H9 (cell line): ENCODE measurements at regions not wholly inside any gene's neighbourhood (a gene's known extent, or its start where the extent isn't known, plus 50 kb on each side); places are given as distances from the start of the nearest gene placed in this dataset.

Source experiments
- DNase-seq: peaks from one replicate; pipeline ENCODE4 v3.0.0-alpha.2; 2017
- H2AFZ ChIP-seq: one replicate; pipeline ENCODE4 v1.6.1; 2013; ENCODE audit warnings: mild to moderate bottlenecking, low read length, control low read depth, moderate library complexity
- H2AK5ac ChIP-seq: 2 replicates; pipeline ENCODE4 v1.6.1; 2013; ENCODE audit warnings: low read length, control low read depth, mixed read lengths; ENCODE audit not compliant: insufficient read length
- H2BK120ac ChIP-seq: one replicate; pipeline ENCODE4 v1.6.1; 2013; ENCODE audit warnings: low read depth, mild to moderate bottlenecking, low read length, control low read depth, inconsistent platforms; ENCODE audit not compliant: poor library complexity, severe bottlenecking
- H2BK12ac ChIP-seq: 2 replicates; pipeline ENCODE4 v1.6.1; 2013; ENCODE audit warnings: low read length, control low read depth, mixed read lengths, low read depth; ENCODE audit not compliant: insufficient read length
- H2BK15ac ChIP-seq: 2 replicates; pipeline ENCODE4 v1.6.1; 2013; ENCODE audit warnings: low read depth, low read length, control low read depth
- H2BK20ac ChIP-seq: one replicate; pipeline ENCODE4 v1.6.1; 2013; ENCODE audit warnings: low read depth, mild to moderate bottlenecking, low read length, control low read depth, inconsistent platforms; ENCODE audit not compliant: poor library complexity, severe bottlenecking
- H2BK5ac ChIP-seq: 2 replicates; pipeline ENCODE4 v1.6.1; 2013; ENCODE audit warnings: low read length, control low read depth, mixed read lengths; ENCODE audit not compliant: insufficient read length
- H3K14ac ChIP-seq: 2 replicates; pipeline ENCODE4 v1.6.1; 2013; ENCODE audit warnings: low read length, control low read depth; ENCODE audit not compliant: insufficient read depth
- H3K18ac ChIP-seq: 2 replicates; pipeline ENCODE4 v1.6.1; 2013; ENCODE audit warnings: low read depth, mild to moderate bottlenecking, mixed read lengths, low read length, control low read depth; ENCODE audit not compliant: insufficient read length
- H3K23ac ChIP-seq: 2 replicates; pipeline ENCODE4 v1.6.1; 2013; ENCODE audit warnings: low read length, control low read depth, mixed read lengths, low read depth; ENCODE audit not compliant: insufficient read length
- H3K23me2 ChIP-seq: 2 replicates; pipeline ENCODE4 v1.6.1; 2013; ENCODE audit warnings: low read depth, mild to moderate bottlenecking, mixed read lengths, low read length, control low read depth; ENCODE audit not compliant: insufficient read length, poor library complexity, severe bottlenecking
- H3K27ac ChIP-seq: 2 replicates; pipeline ENCODE4 v1.5.1; 2013; ENCODE audit warnings: low read length, control low read depth, mixed read lengths, low read depth; ENCODE audit not compliant: insufficient read length
- H3K27me3 ChIP-seq: 2 replicates; pipeline ENCODE4 v1.6.1; 2013; ENCODE audit warnings: low read length, control low read depth, inconsistent platforms; ENCODE audit not compliant: insufficient read depth
- H3K4ac ChIP-seq: 2 replicates; pipeline ENCODE4 v1.6.1; 2013; ENCODE audit warnings: low read depth, mild to moderate bottlenecking, control low read depth, inconsistent platforms, low read length, moderate library complexity
- H3K4me1 ChIP-seq: 2 replicates; pipeline ENCODE4 v1.6.1; 2013; ENCODE audit warnings: low read length, control low read depth, inconsistent platforms; ENCODE audit not compliant: insufficient read depth
- H3K4me2 ChIP-seq: 2 replicates; pipeline ENCODE4 v1.6.1; 2013; ENCODE audit warnings: low read length, control low read depth, mixed read lengths; ENCODE audit not compliant: insufficient read length, insufficient read depth
- H3K56ac ChIP-seq: 2 replicates; pipeline ENCODE4 v1.6.1; 2013; ENCODE audit warnings: low read depth, mild to moderate bottlenecking, mixed read lengths, low read length, control low read depth; ENCODE audit not compliant: insufficient read length
- H3K79me1 ChIP-seq: 2 replicates; pipeline ENCODE4 v1.6.1; 2013; ENCODE audit warnings: low read depth, mild to moderate bottlenecking, moderate library complexity, low read length, control low read depth, inconsistent platforms; ENCODE audit not compliant: insufficient read depth, poor library complexity, severe bottlenecking
- H3K79me2 ChIP-seq: 2 replicates; pipeline ENCODE4 v1.6.1; 2013; ENCODE audit warnings: low read length, control low read depth, inconsistent platforms; ENCODE audit not compliant: insufficient read depth
- H3K9ac ChIP-seq: 2 replicates; pipeline ENCODE4 v1.6.1; 2013; ENCODE audit warnings: low read length, control low read depth, mixed read lengths; ENCODE audit not compliant: insufficient read length; ENCODE audit errors: extremely low read depth
- H3K9me3 ChIP-seq: one replicate; pipeline ENCODE4 v1.6.1; 2013; ENCODE audit warnings: low read depth, low read length, inconsistent platforms; ENCODE audit not compliant: control insufficient read depth
- H3T11ph ChIP-seq: one replicate; pipeline ENCODE4 v1.6.1; 2013; ENCODE audit warnings: mild to moderate bottlenecking, low read length, control low read depth, inconsistent platforms
- H4K20me1 ChIP-seq: one replicate; pipeline ENCODE4 v1.6.1; 2013; ENCODE audit not compliant: control insufficient read depth, insufficient read length, insufficient read depth
- H4K5ac ChIP-seq: 2 replicates; pipeline ENCODE4 v1.6.1; 2013; ENCODE audit warnings: low read depth, mild to moderate bottlenecking, mixed read lengths, low read length, control low read depth; ENCODE audit not compliant: insufficient read length
- H4K8ac ChIP-seq: replicated peaks from 2 replicates; pipeline ENCODE4 v1.6.1; 2013; ENCODE audit warnings: low read length, control low read depth, mixed read lengths, low read depth; ENCODE audit not compliant: insufficient read length
- H4K91ac ChIP-seq: 2 replicates; pipeline ENCODE4 v1.6.1; 2013; ENCODE audit warnings: low read depth, mild to moderate bottlenecking, moderate library complexity, mixed read lengths, low read length, control low read depth; ENCODE audit not compliant: insufficient read length
- H3K27ac Mint-ChIP-seq, 3 experiments: 2 replicates in 2 of 3; 3 replicates in 1 of 3; pipeline ENCODE4 v1.8.0; 2020 to 2021; ENCODE audit warnings: mixed read lengths in 3 of 3, mild to moderate bottlenecking in 1 of 3, moderate library complexity in 1 of 3
- H3K27me3 Mint-ChIP-seq: 2 replicates; pipeline ENCODE4 v1.8.0; 2021; ENCODE audit warnings: low read depth, mild to moderate bottlenecking, moderate library complexity, mixed read lengths
- H3K36me3 Mint-ChIP-seq, 3 experiments: 2 replicates in 2 of 3; 3 replicates in 1 of 3; pipeline ENCODE4 v1.8.0; 2020 to 2021; ENCODE audit warnings: low read depth in 3 of 3, mixed read lengths in 3 of 3; ENCODE audit not compliant: insufficient read depth in 1 of 3
- H3K4me1 Mint-ChIP-seq, 2 experiments: 2 replicates each; pipeline ENCODE4 v1.8.0; 2020; ENCODE audit warnings: mixed read lengths in 2 of 2
- H3K4me3 Mint-ChIP-seq, 2 experiments: 2 replicates in 1 of 2; 3 replicates in 1 of 2; pipeline ENCODE4 v1.8.0; 2020 to 2021; ENCODE audit warnings: mild to moderate bottlenecking in 2 of 2, mixed read lengths in 2 of 2, moderate library complexity in 1 of 2
- H3K9me3 Mint-ChIP-seq, 2 experiments: 2 replicates in 1 of 2; 3 replicates in 1 of 2; pipeline ENCODE4 v1.8.0; 2020; ENCODE audit warnings: mild to moderate bottlenecking in 2 of 2, mixed read lengths in 2 of 2, moderate library complexity in 1 of 2
- WGBS: extraction: QIAGEN DNeasy Blood & Tissue Kit; methylation state at CpG from one replicate; pipeline ENCODE4 v1.1.7; 2013; ENCODE audit warnings: missing lambda C conversion rate, low lambda C conversion rate, mixed read lengths; ENCODE audit not compliant: insufficient read length; ENCODE audit errors: extremely low coverage; 5-methylcytosine and 5-hydroxymethylcytosine counted together
- TF ChIP-seq, protein P1 (sequence below): fragments of 200-600 bp; sonication (generic); conservative IDR thresholded peaks from 3 replicates; pipeline ENCODE4 v1.8.0; 2021; ENCODE audit warnings: antibody characterized with exemption, mild to moderate bottlenecking

- no peak overlapping the region for H3K4ac ChIP-seq
- no peak overlapping the region for H2BK15ac ChIP-seq
- no peaks in the 10 kb centered on the region for H3K4me1 ChIP-seq
- H3K27me3 ChIP-seq: no peaks in the 10 kb centered on the region
- no peaks in the 10 kb centered on the region for H3K23me2 ChIP-seq
- H2BK20ac ChIP-seq: no peak overlapping the region
- peaks cover 8 to 11% of the 10 kb centered on the region in 2 experiments for H3K4me1 Mint-ChIP-seq
- no peak overlapping the region for H3K56ac ChIP-seq
- H3K9me3 Mint-ChIP-seq: no peaks in the 10 kb centered on the region
- no peak overlapping the region for H3K23ac ChIP-seq
- no peak overlapping the region for H4K8ac ChIP-seq
- H3K4me3 Mint-ChIP-seq: no peak overlapping the region
- TF ChIP-seq, protein P1, sequence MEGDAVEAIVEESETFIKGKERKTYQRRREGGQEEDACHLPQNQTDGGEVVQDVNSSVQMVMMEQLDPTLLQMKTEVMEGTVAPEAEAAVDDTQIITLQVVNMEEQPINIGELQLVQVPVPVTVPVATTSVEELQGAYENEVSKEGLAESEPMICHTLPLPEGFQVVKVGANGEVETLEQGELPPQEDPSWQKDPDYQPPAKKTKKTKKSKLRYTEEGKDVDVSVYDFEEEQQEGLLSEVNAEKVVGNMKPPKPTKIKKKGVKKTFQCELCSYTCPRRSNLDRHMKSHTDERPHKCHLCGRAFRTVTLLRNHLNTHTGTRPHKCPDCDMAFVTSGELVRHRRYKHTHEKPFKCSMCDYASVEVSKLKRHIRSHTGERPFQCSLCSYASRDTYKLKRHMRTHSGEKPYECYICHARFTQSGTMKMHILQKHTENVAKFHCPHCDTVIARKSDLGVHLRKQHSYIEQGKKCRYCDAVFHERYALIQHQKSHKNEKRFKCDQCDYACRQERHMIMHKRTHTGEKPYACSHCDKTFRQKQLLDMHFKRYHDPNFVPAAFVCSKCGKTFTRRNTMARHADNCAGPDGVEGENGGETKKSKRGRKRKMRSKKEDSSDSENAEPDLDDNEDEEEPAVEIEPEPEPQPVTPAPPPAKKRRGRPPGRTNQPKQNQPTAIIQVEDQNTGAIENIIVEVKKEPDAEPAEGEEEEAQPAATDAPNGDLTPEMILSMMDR: no peak
- H3T11ph ChIP-seq: no peak overlapping the region
- DNase-seq: no peak
- H3K27ac Mint-ChIP-seq: no peak overlapping the region
- no peaks in the 10 kb centered on the region for H4K20me1 ChIP-seq
- WGBS: no CpG with 5 or more reads among the region's 4 CpGs
- H3K36me3 Mint-ChIP-seq: no peaks in the 10 kb centered on the region
- no peak overlapping the region for H4K91ac ChIP-seq
- H2BK12ac ChIP-seq: no peak overlapping the region
- H2AK5ac ChIP-seq: no peak overlapping the region
- H2AFZ ChIP-seq: no peak overlapping the region
- no peak overlapping the region for H4K5ac ChIP-seq
- H3K79me1 ChIP-seq: no peaks in the 10 kb centered on the region
- H3K18ac ChIP-seq: no peak overlapping the region
- no peak overlapping the region for H3K9ac ChIP-seq
- H2BK120ac ChIP-seq: no peak overlapping the region
- H3K4me2 ChIP-seq: no peak overlapping the region
- no peak overlapping the region for H2BK5ac ChIP-seq
- peaks cover 9% of the 10 kb centered on the region for H3K27me3 Mint-ChIP-seq
- no peaks in the 10 kb centered on the region for H3K9me3 ChIP-seq
- H3K79me2 ChIP-seq: no peaks in the 10 kb centered on the region
- H3K14ac ChIP-seq: no peak overlapping the region
- no peak overlapping the region for H3K27ac ChIP-seq
Observed at GRCh38 chr11:19294444-19294843, 53.7 kb upstream of the E2F8 start.
